ENCODE measurements at regions not wholly inside any gene's neighbourhood (a gene's known extent, or its start where the extent isn't known, plus 50 kb on each side); places are given as distances from the start of the nearest gene placed in this dataset.

DNA sequence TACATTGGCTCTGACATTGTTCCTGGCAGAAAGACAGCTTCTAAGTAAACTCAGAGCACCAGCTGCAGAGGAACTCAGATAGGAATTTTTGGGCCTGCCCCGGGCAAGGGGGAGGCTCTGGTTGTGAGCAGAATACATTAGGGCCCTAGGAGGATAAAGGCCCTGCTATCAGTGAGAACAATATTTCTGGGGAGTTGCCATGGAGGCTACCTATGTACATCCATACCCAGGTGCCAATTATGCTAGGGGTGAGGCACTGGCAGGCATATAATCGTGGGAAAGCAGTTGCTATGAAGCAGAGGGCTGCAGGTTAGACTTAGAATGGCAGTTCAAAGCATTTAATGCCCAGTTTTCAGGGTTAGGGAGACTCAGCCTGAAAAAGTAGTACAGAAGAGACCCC is 273.5 kb upstream of the EDA2R start:
- H3K27me3 ChIP-seq = peaks cover 0 to 4% (median 0%) of the 10 kb centered on the region in 7 donors
- H3K4me3 ChIP-seq = no peak overlapping the region
- TF ChIP-seq, protein P1, sequence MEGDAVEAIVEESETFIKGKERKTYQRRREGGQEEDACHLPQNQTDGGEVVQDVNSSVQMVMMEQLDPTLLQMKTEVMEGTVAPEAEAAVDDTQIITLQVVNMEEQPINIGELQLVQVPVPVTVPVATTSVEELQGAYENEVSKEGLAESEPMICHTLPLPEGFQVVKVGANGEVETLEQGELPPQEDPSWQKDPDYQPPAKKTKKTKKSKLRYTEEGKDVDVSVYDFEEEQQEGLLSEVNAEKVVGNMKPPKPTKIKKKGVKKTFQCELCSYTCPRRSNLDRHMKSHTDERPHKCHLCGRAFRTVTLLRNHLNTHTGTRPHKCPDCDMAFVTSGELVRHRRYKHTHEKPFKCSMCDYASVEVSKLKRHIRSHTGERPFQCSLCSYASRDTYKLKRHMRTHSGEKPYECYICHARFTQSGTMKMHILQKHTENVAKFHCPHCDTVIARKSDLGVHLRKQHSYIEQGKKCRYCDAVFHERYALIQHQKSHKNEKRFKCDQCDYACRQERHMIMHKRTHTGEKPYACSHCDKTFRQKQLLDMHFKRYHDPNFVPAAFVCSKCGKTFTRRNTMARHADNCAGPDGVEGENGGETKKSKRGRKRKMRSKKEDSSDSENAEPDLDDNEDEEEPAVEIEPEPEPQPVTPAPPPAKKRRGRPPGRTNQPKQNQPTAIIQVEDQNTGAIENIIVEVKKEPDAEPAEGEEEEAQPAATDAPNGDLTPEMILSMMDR (IDR thresholded peaks at IDR 0.05) = no peak
- no peak overlapping the region for H3K27ac ChIP-seq
- intact Hi-C loops (cut with DNase I) = no loop called here
- WGBS, 2 donors = 38 to 56% methylated on average over 2 of the region's 2 CpGs
- ATAC-seq (no peak), DNase-seq (no peak)
- H3K4me1 ChIP-seq = no peaks in the 10 kb centered on the region
- no peaks in the 10 kb centered on the region for H3K9me3 ChIP-seq
- no peaks in the 10 kb centered on the region for H3K36me3 ChIP-seq

DNA sequence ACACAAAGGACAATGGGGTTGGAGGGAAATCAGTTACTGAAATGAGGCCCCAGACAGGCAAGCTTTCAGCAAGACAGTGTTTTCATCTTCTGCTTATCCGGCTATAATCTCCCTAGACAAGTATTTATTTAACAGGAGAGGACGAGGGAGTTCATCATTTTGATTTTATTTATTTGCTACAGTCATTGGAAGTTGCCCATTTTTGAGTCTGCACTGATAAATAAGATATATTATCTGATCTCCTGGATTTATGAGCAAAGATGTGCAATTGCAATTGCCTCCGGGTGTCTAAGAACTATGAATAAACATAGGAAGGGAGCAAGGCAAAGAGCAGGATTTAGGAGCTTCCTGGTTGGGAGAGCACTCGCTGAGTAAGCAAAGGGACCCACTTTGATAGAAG is 263.2 kb upstream of the EDA2R start:
- intact Hi-C loops (cut with DNase I) = no loop called here

DNA sequence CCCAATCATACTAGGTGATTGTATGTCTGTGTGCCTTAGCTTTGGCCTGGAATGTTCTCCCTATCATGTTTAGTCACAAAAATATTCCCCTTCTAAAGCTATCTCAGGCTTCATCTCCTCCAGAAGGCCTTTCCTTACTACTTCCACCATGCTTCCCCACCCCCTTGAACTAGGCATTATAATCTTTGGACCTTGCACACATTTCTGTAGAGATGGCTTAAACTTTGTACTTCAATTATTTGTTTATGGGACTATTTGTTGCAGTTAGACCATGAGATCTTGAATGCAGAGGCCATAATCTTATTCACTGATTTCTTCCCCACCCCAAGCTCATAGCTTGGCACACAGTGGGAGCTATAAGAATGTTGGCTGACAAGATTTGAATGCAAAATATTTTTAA is 262.0 kb upstream of the EDA2R start:
- no peak overlapping the region for H3K27ac ChIP-seq
- no peak for ATAC-seq

More for the DNA sequence above, 263.2 kb upstream of the EDA2R start:
- ATAC-seq (no peak), DNase-seq (no peak)
- H3K4me1 ChIP-seq = no peaks in the 10 kb centered on the region
- no peak overlapping the region for H3K4me3 ChIP-seq
- no peak overlapping the region for H3K27ac ChIP-seq
- WGBS, 2 donors = 58 to 68% methylated on average over 4 of the region's 4 CpGs
- H3K36me3 ChIP-seq = no peaks in the 10 kb centered on the region
- TF ChIP-seq, protein P1 (IDR thresholded peaks at IDR 0.05) = no peak
- H3K27me3 ChIP-seq = peaks cover 0 to 13% (median 0%) of the 10 kb centered on the region in 7 donors
- H3K9me3 ChIP-seq = no peaks in the 10 kb centered on the region

DNA sequence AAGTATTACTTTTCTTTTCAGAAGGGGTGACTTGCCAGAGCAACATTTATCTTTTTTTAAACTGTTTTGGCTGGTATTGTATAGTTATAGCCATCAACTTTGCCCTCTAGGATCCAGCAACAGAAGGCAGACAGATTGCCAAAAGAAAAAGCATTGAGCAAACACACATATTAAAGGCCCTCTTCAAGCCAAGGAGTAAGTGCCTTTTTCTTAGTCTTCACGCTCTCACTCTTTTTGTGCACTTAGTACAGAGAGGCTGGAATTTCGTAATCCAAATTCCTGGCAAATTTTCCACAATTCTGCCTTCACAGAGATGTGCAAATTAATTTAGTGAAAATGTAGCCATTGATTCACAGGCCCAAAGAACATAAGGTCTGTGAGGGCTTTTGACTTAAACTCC is 253.1 kb upstream of the EDA2R start:
- intact Hi-C loops (cut with DNase I) = no loop called here
- Histone ChIP-seq H3K4me3 (no peak overlapping the region), H3K27ac (no peak overlapping the region), H3K27me3 (peaks cover 0 to 28% (median 0%) of the 10 kb centered on the region in 7 donors), H3K9me3 (no peaks in the 10 kb centered on the region), H3K36me3 (no peaks in the 10 kb centered on the region), H3K4me1 (no peaks in the 10 kb centered on the region)
- DNase-seq (no peak), ATAC-seq (no peak)
- TF ChIP-seq, protein P1 (IDR thresholded peaks at IDR 0.05) = no peak
- 72 to 84% methylated on average over 2 of the region's 2 CpGs for WGBS, 2 donors

More for the DNA sequence above, 262.0 kb upstream of the EDA2R start:
- Histone ChIP-seq H3K9me3 (no peaks in the 10 kb centered on the region), H3K27me3 (peaks cover 0 to 18% (median 0%) of the 10 kb centered on the region in 7 donors), H3K4me3 (no peak overlapping the region), H3K4me1 (no peaks in the 10 kb centered on the region), H3K36me3 (no peaks in the 10 kb centered on the region)
- TF ChIP-seq, protein P1 (IDR thresholded peaks at IDR 0.05) = no peak
- DNase-seq = no peak
- intact Hi-C loops (cut with DNase I) = no loop called here

Measured in heart right ventricle (tissue), 16 donors.